ENCODE measurements at regions not wholly inside any gene's neighbourhood (a gene's known extent, or its start where the extent isn't known, plus 50 kb on each side); places are given as distances from the start of the nearest gene placed in this dataset.

DNA sequence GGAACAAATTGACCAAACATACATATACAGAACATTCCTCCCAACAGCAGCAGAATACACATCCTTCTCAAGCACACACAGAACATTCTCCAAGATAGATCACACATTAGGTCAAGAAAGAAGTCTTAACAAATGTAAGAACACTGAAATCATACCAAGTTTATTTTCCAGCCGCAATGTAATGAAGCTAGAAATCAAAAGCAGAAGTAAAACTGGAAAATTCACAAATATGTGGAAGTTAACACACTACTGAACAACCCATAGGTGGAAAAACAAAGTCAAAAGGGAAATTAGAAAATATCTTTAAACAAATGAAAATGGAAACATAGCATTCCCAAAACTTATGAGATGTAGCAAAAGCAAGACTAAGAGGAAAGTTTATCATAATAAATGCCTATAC, 692.6 kb downstream of the DIAPH3 start:
- in situ Hi-C loops (cut with HindIII; ENCODE audit: low sequenced_read_pairs): no loop called here

DNA sequence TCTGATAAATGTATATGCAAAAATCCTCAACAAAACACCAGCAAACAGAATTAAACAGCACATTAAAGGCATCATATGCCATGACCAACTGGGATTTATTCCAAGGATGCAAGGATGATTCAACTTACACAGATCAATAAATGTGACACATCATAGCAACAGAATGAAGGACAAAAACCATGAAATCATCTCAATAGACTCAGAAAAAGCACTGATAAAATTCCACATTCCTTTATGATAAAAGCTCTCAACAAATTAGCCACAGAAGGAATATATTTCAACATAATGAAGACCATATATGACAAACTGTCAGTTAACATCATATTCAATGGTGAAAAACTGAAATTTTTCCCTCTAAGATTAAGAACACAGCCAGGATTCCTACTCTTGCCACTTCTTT, 691.6 kb downstream of the DIAPH3 start:
- TF ChIP-seq, protein P1, sequence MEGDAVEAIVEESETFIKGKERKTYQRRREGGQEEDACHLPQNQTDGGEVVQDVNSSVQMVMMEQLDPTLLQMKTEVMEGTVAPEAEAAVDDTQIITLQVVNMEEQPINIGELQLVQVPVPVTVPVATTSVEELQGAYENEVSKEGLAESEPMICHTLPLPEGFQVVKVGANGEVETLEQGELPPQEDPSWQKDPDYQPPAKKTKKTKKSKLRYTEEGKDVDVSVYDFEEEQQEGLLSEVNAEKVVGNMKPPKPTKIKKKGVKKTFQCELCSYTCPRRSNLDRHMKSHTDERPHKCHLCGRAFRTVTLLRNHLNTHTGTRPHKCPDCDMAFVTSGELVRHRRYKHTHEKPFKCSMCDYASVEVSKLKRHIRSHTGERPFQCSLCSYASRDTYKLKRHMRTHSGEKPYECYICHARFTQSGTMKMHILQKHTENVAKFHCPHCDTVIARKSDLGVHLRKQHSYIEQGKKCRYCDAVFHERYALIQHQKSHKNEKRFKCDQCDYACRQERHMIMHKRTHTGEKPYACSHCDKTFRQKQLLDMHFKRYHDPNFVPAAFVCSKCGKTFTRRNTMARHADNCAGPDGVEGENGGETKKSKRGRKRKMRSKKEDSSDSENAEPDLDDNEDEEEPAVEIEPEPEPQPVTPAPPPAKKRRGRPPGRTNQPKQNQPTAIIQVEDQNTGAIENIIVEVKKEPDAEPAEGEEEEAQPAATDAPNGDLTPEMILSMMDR (IDR thresholded peaks at IDR 0.05; ENCODE audit: low read depth, low read length): no peak
- in situ Hi-C loops (cut with HindIII; ENCODE audit: low sequenced_read_pairs): no loop called here
- DNase-seq (ENCODE audit: low read depth, low spot score): peak; percentile 26
- no peak overlapping the region for H3K4me3 ChIP-seq (ENCODE audit: low read depth, low read length)

More for the DNA sequence above, 692.6 kb downstream of the DIAPH3 start:
- no peak for DNase-seq (ENCODE audit: low read depth, low spot score)
- H3K4me3 ChIP-seq (ENCODE audit: low read depth, low read length): no peak overlapping the region
- TF ChIP-seq, protein P1 (IDR thresholded peaks at IDR 0.05; ENCODE audit: low read depth, low read length): no peak

DNA sequence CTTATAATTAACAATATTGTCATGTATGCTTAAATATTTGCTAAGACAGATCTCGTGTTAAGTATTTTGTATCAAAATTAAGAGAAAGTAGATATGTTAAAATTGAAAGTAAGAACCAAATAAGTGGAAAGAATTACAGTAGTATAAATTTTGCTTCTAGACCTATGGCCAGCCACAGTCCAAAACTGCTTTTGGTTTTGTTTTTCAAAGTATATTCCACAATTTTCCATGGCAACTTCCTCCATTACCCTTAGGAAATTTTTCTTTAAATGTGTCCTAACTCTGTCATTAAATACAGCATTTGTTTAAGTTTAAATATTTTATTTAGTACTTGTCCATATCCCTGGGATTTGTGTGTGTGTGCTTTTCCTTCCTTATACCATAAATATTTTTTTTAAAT, 689.0 kb downstream of the DIAPH3 start:
- no peak overlapping the region for H3K4me3 ChIP-seq (ENCODE audit: low read depth, low read length)
- in situ Hi-C loops (cut with HindIII; ENCODE audit: low sequenced_read_pairs): no loop called here
- no peak for DNase-seq (ENCODE audit: low read depth, low spot score)
- TF ChIP-seq, protein P1 (IDR thresholded peaks at IDR 0.05; ENCODE audit: low read depth, low read length): no peak

DNA sequence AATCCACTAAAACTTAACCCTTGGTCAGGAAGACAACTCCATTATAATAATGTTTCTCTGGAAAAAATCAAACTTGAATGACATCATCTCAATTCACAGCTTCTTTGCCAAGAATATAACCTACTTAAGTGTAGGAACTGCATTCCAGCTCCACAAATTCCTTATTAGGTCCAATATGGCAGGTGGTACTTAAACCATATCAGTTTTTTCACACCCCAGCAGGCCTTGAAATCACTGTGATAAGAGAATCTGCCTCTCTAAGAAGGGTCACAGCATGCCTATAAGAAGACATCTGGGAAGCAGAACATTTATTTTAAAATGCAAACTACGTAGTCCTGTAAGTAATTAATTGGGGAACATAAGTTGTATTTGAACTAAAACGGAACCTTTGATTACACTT, 687.8 kb downstream of the DIAPH3 start:
- TF ChIP-seq, protein P1 (IDR thresholded peaks at IDR 0.05; ENCODE audit: low read depth, low read length): no peak
- DNase-seq (ENCODE audit: low read depth, low spot score): no peak
- in situ Hi-C loops (cut with HindIII; ENCODE audit: low sequenced_read_pairs): no loop called here
- H3K4me3 ChIP-seq (ENCODE audit: low read depth, low read length): no peak overlapping the region

DNA sequence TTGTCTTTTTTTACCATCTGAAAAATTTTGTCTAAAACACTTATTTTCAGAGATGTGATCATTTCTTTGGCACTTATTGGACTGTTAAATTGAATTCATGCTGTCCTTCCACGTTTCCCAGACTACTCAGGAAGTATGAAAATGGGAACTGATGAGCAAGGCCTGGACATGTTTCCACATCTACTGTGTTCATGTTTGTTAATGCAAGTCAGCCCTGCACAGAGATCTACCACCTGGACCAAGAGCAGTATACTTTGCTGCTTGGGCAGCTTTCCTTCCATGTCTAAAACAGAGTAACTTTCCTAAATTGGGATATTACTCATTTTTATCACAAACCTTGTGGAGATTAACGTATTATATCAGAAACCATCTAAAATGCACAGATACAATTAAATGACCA, 687.4 kb downstream of the DIAPH3 start:
- no peak overlapping the region for H3K4me3 ChIP-seq (ENCODE audit: low read depth, low read length)
- in situ Hi-C loops (cut with HindIII; ENCODE audit: low sequenced_read_pairs): no loop called here
- TF ChIP-seq, protein P1 (IDR thresholded peaks at IDR 0.05; ENCODE audit: low read depth, low read length): no peak
- no peak for DNase-seq (ENCODE audit: low read depth, low spot score)

DNA sequence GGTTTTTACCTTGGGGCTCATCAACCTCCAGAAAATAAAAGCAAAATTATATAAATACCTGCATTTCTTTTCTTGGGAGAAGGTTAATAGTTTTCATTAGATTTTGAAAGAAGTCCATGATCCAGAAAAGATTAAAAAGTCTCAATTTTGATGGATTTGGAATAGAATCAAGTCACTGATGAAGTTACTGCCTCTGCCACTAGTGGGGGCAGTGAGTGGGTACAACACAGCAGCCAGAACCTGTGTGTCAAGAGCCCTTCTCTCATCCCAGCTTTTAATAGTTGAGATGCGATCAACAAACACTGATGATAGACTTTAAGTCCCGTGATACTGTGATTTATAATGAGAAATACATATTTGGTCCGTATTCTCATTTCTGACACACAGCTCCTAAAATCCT, 686.7 kb downstream of the DIAPH3 start:
- no peak overlapping the region for H3K4me3 ChIP-seq (ENCODE audit: low read depth, low read length)
- in situ Hi-C loops (cut with HindIII; ENCODE audit: low sequenced_read_pairs): no loop called here
- TF ChIP-seq, protein P1 (IDR thresholded peaks at IDR 0.05; ENCODE audit: low read depth, low read length): peak; percentile 31
- DNase-seq (ENCODE audit: low read depth, low spot score): no peak

DNA sequence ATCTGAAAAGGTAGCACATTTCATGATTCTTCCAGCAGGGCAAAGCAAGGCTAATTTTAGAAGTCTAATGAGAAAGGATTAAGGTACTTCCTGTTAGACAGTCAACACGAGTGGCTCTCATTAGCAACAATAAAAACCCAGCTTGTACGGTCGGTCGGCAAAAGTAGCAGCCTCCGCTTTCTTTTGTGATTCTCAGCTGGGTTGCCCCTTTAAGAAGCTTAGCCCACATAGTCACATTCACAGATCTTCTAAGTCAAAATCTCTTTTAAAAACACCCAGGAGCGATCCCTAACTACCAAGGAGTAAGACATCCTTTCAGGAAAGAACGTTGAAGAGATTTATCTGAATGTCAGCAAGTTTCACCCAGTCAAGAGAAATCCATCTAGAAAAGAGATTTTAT, 684.8 kb downstream of the DIAPH3 start:
- TF ChIP-seq, protein P1 (IDR thresholded peaks at IDR 0.05; ENCODE audit: low read depth, low read length): no peak
- in situ Hi-C loops (cut with HindIII; ENCODE audit: low sequenced_read_pairs): no loop called here
- no peak for DNase-seq (ENCODE audit: low read depth, low spot score)
- H3K4me3 ChIP-seq (ENCODE audit: low read depth, low read length): no peak overlapping the region
